ENCODE measurements at regions not wholly inside any gene's neighbourhood (a gene's known extent, or its start where the extent isn't known, plus 50 kb on each side); places are given as distances from the start of the nearest gene placed in this dataset.
A peak's percentile ranks its signal among the peaks of the same experiment; 100 is the strongest.

- in situ Hi-C loops (cut with HindIII; ENCODE audit: low pct_ligation_motif_present, low pct_unique_long_range_greater_than_20kb, low sequenced_read_pairs): no loop called here
- DNase-seq: peak; percentile 10
Measured at GRCh38 chr12:97368462-97369163, 94.0 kb upstream of the RMST start.

- DNase-seq: no peak
- in situ Hi-C loops (cut with HindIII; ENCODE audit: low pct_ligation_motif_present, low pct_unique_long_range_greater_than_20kb, low sequenced_read_pairs): no loop called here
Measured at GRCh38 chr12:97375310-97375709, 87.3 kb upstream of the RMST start.

GRCh38 chr12:97380440-97380839 lies 82.2 kb upstream of the RMST start:
- DNase-seq: no peak
- in situ Hi-C loops (cut with HindIII; ENCODE audit: low pct_ligation_motif_present, low pct_unique_long_range_greater_than_20kb, low sequenced_read_pairs): no loop called here

- DNase-seq: no peak
- in situ Hi-C loops (cut with HindIII; ENCODE audit: low pct_ligation_motif_present, low pct_unique_long_range_greater_than_20kb, low sequenced_read_pairs): no loop called here
Measured at GRCh38 chr12:97385121-97385520, 77.5 kb upstream of the RMST start.

- in situ Hi-C loops (cut with HindIII; ENCODE audit: low pct_ligation_motif_present, low pct_unique_long_range_greater_than_20kb, low sequenced_read_pairs): no loop called here
- peak; percentile 59 for DNase-seq
Measured at GRCh38 chr12:97386133-97386581, 76.4 kb upstream of the RMST start.

GRCh38 chr12:97387844-97388243 lies 74.8 kb upstream of the RMST start:
- no peak for DNase-seq
- in situ Hi-C loops (cut with HindIII; ENCODE audit: low pct_ligation_motif_present, low pct_unique_long_range_greater_than_20kb, low sequenced_read_pairs): no loop called here

- no peak for DNase-seq
- in situ Hi-C loops (cut with HindIII; ENCODE audit: low pct_ligation_motif_present, low pct_unique_long_range_greater_than_20kb, low sequenced_read_pairs): no loop called here
Measured at GRCh38 chr12:97394657-97395056, 67.9 kb upstream of the RMST start.

- in situ Hi-C loops (cut with HindIII; ENCODE audit: low pct_ligation_motif_present, low pct_unique_long_range_greater_than_20kb, low sequenced_read_pairs): no loop called here
- DNase-seq: no peak
Measured at GRCh38 chr12:97397008-97397407, 65.6 kb upstream of the RMST start.

GRCh38 chr12:97398704-97399103 lies 63.9 kb upstream of the RMST start:
- in situ Hi-C loops (cut with HindIII; ENCODE audit: low pct_ligation_motif_present, low pct_unique_long_range_greater_than_20kb, low sequenced_read_pairs): no loop called here

GRCh38 chr12:97404093-97404492 lies 58.5 kb upstream of the RMST start:
- in situ Hi-C loops (cut with HindIII; ENCODE audit: low pct_ligation_motif_present, low pct_unique_long_range_greater_than_20kb, low sequenced_read_pairs): no loop called here
- DNase-seq: no peak

More at GRCh38 chr12:97398704-97399103, 63.9 kb upstream of the RMST start:
- DNase-seq: no peak

GRCh38 chr12:97404543-97404942 lies 58.1 kb upstream of the RMST start:
- peak; percentile 65 for DNase-seq
- in situ Hi-C loops (cut with HindIII; ENCODE audit: low pct_ligation_motif_present, low pct_unique_long_range_greater_than_20kb, low sequenced_read_pairs): no loop called here

GRCh38 chr12:97408363-97408762 lies 54.2 kb upstream of the RMST start:
- in situ Hi-C loops (cut with HindIII; ENCODE audit: low pct_ligation_motif_present, low pct_unique_long_range_greater_than_20kb, low sequenced_read_pairs): no loop called here
- DNase-seq: no peak

- no peak for DNase-seq
- in situ Hi-C loops (cut with HindIII; ENCODE audit: low pct_ligation_motif_present, low pct_unique_long_range_greater_than_20kb, low sequenced_read_pairs): no loop called here
Measured at GRCh38 chr12:97411341-97411740, 51.3 kb upstream of the RMST start.
